Kidney capillary endothelial cell (primary cell): ENCODE measurements at regions not wholly inside any gene's neighbourhood (a gene's known extent, or its start where the extent isn't known, plus 50 kb on each side); places are given as distances from the start of the nearest gene placed in this dataset.
"Not testable (repeated sequence)": the region's sequence is repeated elsewhere in the genome, so short reads cannot be mapped to it uniquely, and the experiment has no call there.

Experiments used
- DNase-seq: peaks from one replicate; pipeline ENCODE4 v3.0.0-alpha.2; 2018; ENCODE audit warnings: low spot score

DNA sequence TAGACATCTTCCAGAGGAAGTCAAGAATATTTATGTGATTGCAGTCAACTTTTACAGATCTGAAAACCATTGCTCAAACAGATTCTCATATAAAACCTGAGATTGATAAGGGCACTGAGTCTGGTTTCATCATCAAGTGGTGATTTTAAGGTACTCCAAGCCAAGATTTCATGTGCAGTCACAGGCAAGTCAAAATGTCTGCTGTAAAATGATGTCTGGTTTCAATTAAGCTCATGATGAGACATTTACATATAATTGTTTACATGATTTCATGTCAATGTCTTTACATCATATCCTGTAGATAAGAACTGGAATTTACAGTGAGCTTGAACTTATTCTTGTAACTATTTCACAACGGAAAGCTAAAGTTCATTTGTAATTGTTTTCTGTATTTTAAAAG lies 1215.5 kb downstream of the ROBO2 start:
- DNase-seq = no peak

DNA sequence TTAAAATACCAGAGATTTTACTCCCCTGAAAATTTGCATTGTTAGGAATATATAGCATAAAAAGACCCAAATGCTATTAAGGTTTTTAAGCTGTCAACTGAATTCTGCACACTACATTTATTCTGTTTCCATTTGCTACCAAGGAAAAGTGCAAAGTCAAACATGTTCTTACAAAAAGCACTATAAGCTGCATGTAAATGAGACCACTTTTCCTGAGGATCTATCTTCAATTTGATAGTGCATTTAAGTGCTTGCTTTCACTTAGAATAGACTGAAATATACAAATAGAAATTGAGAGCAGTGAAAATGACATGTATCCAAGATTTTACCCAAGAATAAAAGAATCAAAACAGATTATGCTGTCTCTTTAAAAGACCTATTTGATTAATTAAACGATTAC lies 1216.2 kb downstream of the ROBO2 start:
- DNase-seq = no peak

DNA sequence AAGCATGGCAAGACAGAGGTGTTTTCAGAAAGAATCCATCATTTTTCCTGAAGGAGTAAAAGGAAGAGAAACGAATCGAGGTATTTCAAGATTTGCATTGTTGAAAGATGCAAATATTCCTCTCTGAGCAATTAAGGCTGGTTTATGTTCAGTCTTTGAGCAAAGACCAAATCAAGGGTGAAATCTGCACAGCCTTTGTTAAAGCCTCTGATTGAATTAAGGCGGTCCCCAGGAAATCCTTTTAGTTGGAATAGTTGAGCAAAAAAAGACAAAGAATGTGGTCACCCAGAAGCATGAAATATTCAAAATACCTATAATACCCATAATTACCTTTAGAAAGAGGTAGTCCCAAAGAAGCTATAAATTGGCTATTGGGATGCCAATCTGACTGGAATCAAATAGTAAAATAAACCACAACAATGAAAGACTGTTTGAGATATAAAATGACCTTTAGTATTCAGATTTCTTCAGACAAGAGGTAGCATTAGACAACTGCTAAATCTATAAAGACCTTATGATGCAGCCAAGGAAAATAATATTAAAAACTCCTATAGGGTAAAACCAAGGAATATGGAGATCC lies 1218.1 kb downstream of the ROBO2 start:
- no peak for DNase-seq

DNA sequence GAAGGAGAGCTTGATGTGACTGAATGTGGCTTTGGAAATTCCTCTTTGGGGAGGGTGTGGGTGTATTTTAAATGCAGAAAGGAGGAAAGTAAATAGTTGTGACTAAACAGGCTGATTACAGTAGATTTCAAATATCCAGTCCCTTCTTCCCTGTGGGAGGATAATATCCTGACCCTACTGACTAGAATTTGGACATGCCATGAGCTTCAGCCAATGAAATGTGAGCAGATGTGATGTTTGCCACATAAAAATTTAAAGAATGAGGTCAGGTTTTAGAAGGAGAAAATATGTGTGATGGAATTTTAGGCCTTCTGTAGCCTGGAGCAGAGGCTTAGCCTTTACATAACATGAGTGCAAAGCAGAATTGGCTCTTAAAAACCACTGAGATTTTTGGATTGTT lies 1218.9 kb downstream of the ROBO2 start:
- no peak for DNase-seq

DNA sequence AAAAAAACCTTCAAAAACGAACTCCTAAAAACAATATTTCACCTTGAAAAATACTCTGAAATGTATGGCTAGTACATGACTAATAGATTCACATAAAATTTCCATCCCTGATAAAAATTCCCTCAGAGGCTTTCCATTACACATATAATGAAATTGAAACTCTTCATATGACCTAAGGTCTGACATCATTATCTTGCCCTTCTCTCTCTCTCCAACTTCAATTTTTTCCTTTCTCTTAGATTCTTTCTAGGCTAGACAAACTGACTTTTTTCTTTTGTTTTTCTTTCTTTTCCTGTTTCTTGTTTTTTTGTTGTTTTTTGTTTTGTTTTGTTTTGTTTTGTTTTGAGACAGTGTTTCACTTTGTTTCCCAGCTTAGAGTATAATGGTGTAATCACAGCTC lies 1220.5 kb downstream of the ROBO2 start:
- no peak for DNase-seq

DNA sequence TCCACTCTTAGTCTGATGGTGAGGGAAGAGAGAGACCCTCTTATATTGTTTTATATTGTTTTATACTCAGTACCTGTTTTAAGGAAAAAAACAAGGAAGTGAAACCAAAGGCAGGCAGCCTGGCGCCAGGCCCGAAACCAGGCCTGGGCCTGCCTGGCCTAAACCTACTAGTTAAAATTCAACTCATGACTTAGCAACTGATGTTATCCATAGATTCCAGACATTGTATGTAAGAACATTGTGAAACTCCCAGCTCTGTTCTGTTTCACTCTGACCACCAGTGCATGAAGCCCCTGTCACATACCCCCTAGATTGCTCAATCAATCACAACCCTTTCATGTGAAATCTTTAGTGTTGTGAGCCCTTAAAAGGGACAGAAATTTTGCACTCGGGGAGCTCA lies 1226.7 kb downstream of the ROBO2 start:
- not testable (repeated sequence) for DNase-seq

DNA sequence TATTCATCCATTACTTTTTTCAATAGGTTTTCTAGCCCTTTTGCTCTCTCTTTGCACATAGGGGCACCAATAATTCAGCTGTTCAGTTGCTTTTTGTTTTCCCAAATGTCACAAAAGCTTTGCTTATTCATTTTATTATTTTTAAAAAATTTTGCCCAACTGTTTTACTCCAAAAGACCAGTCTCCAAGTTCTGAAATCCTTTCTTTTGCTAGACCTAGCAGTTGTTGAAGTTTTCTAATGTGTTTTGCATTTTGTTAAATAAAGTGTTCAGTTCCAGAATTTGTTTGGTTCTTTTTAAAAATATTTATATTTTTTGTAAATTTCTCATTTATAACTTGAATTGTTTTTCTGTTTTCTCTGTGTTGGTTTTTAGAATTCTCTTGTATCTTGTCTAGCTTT lies 1227.3 kb downstream of the ROBO2 start:
- DNase-seq = no peak

DNA sequence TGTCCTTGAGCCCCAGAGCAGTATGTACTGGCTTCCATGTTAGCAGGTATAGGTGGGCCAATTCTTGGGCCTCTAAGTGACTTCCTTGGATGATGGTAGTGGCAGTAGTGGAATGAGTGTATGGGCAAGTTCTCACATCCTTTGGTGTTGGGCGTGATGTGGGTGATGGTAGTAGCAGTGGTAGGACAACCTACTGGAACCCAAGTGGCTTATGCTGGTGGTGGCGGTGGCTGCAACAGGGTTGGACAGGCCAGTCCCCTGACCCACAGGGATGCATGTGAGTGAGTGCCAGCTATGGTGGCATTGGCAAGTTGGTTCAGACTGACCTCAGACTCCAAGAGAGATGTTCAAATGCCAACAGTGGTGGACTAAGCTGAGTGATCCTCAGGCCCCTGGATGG lies 1228.2 kb downstream of the ROBO2 start:
- no peak for DNase-seq

DNA sequence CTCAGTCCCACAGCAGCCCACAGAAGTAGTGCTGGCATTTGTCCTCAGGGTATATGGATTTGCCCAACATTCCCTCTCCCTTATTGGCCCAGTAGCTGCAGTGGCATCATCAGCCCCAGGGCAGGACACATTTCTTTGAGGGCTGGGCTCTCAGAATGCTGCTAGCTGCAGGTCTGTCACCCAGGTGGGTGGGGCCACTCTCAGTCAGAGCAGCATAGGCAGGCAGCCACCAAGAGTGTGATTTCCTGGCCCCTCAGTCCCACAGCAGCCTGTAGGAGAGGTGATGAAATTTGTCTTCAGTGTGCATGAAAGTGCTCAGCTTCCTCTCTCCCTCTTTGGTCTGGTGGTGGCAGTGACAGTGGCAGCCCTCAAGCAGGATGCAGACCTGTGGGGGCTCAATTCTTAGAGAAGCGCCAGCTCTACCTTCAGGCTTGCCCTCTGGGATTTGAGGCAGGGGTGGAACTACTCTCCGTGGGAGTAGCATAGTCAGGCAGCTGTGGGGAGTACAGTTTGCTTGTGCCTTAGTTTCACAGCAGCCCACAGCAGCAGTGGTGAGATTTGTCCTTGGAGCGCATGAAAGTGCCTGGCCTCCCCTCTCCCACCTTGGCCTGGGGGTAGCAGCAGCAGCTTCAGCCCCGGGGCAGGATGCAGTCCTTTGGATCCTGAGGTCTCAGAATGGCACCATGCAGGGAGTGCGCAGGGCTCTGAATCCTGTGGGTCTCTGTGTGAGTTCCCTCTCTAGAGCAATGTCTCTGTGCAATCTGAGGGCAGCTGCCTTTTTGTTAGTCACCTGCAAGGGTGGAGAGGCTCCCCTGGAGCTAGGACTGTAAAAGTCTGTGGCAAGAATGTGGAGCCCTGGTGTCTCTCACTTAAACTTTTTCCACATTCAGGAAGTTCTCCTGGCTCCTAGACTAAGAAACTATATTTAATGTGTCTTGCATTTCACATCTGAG lies 1229.1 kb downstream of the ROBO2 start:
- no peak for DNase-seq

DNA sequence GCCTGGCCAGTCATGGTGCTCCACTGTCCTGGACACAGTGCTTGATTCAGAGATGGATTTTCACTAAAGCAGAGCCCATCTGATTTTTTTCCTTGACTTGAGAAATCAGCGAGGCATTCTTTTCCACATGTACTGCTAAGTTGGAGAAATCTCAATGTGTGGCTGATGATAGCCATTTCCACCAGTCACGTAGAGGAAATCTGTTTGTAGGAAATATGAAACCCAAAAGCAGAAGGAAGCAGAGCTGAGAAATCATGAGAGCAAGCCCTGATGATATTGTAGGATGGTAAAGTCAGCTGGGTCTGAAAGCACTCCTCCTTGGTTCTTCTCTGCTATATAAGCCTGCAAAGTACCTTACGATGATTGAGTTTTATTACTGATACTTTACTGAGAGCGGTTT lies 1233.4 kb downstream of the ROBO2 start:
- DNase-seq = no peak

DNA sequence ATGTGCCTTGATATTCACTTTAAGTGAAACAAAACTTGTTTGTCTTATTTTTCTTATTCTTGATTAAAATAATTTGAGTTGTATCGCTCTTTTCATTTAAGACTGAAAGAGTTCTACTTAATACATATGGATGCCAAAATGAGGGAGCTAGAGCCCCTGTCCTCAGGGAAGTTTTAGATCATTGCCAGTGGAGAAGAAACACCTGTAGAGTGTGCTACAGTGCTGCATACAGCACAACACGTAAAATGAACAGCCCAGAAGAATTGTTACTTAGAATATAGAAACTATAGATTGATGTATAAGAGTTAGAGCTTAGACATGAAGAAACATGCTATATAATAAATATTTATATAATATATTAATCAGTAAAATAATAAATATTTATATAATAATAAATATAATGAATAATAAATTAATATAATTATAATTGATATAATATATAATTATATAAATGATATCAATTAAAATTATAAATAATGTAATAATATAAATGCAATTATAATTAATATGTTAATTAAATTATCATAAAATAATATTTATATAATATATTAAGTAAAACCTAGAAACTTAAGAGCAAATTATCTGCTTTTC lies 1234.7 kb downstream of the ROBO2 start:
- DNase-seq = no peak

DNA sequence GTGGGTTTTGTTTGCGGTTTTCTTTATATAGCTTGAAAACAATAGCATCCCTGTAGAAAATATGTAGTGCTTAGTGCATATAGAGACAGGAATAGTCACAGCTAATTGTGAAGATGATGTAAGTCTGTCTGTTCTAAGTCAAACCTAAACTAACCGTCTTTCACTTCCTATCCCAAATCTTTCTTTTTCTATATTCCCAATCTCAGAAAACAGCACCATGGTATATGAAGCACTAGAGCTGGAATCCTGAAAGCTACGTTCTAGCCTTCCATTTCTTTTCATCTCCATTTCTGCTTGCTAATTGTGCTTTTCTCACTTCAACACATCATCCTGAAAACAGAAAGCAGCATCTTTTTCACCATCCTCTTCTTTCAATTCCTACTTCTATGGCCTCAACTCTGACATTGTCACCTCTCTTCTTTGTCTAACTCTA lies 1235.5 kb downstream of the ROBO2 start:
- DNase-seq = no peak

DNA sequence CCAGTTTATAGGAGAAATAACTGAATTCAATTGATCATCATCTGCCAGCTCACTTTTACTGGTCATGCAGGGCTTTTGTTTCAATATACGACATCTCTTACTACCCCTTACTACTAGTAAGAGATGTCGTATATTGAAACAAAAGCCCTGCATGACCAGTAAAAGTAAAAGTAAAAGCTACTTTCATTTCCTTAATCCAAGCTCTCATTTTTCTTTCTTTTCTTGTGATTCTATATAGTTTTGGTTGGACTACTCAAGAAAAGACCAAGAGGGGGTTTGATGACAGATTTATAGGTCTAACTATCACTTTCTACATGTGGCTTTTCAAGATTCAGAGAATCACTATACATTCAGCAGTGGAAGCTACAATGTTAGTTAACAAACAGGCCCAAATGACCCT lies 1237.3 kb downstream of the ROBO2 start:
- no peak for DNase-seq

DNA sequence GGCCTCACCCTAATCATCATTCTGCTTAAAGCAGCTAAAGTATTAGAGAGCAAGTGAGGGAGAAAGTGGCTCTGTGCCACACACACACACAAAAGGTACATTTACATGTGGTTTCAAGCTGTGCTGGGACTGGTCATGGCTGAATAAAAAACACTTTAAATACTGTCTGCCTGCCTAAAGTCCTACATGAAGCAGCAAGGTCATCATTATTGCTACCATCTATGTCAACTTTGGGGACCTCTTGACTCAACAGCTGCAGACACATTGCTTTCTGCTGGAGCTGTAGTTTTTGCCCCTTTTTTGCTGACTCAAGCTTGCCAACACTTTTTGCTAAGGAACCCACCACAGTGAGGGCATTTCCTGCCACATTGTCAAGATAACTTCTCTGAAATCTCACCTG lies 1237.9 kb downstream of the ROBO2 start:
- DNase-seq = no peak

DNA sequence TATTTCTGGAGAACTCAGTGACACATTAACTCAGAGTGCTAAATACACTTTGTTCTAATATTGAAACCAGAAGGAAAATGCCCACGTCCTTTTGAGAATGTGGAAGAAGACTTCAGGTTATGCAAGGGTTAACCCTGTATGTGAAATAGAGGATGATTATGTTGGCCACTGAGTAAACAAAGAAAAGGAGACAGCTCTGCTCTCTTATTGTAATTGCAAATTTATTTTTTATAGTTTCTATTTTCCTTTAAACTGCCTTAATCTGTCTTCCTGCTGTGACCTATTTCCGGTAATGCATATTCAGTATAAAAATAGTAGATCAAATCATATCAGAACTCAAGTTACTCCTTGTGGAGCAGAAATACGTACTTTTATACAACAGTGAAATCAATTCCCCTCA lies 1239.2 kb downstream of the ROBO2 start:
- DNase-seq = no peak

DNA sequence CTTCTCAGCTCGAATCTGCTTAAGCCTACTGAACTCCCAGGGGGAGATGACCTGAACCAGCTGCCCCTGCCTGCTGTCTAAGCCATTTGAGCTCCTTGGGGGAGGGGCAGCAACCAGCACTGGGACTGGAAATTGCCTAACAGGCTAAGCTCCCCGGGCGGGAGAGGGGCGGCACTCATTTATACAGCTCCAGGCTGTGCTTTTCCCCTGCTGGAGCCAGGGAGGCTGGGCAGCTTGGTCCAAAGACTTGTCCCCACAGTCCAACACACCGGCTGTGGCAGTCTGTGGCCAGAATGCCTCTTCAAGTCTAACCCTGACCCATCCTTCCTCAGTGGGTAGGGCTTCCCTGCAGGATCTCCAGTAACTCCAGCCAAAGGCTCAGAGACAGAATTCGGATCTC lies 1241.5 kb downstream of the ROBO2 start:
- DNase-seq = no peak

DNA sequence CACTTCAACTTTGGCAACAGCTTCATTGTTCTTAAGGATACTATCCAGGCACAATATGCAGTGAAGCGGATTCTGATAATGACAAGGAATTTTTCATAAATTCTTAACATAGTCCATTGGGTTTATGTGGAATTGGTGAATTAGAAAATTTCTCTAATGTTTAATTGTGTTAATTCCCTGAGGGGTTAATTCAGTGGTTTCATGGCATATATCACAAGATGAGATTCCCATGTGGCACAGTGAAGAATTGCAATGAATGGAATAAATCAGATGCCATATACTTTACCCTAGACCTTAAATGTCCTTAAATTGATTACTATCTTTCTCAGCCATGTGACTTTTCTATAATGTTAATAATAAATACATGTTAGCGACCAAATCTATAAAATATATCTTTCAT lies 1244.1 kb downstream of the ROBO2 start:
- DNase-seq = no peak

DNA sequence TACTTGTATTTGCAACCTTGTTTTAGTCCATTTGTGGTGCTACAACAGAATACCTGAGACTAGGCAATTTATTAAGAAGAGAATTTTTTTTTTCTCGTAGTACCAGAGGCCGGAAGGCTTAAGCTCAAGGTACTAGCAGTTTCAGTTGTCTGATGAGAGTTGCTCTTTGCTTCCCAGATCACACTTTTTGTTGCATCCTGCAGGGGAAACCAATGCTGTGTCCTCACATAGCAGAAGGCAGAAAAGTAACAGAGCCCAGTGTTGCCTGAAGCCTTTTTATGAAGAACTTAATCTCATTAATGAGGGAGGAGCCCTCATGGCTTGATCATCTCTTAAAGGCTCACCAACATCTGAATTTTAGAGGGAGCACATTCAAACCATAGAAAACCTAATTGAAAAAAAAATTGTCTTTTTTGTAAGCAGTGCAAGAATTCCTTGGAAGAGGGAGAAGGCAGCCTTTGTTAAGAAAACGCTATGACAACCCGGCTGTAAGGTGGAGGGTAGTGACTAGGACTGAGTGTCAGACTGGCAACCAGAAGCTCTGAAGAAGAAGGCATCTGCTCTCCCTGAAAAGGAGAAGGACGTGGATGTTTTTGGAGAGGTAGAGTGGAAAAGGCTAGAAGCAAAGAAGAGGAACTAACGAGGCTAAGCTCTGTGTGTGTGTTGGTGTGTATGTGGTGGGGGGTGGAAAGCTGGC lies 1245.3 kb downstream of the ROBO2 start:
- no peak for DNase-seq

DNA sequence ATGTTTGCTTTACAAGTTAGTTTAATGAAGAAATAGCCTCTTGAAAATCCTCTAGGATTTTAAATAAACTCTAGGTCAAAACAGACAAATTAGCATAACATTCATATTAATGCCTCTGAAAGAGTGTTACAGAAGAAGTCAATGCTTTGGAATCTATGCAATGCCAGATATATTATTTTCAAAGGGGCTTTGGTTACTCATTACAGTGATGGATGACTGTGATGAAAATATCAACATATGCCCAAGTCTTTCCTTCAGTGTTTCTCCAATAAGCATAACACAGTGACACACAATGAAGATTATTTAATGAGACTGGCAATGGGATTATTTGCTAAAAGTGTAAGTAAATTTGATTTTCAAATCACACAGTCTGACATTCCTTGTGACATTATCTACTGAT lies 1247.2 kb downstream of the ROBO2 start:
- no peak for DNase-seq

DNA sequence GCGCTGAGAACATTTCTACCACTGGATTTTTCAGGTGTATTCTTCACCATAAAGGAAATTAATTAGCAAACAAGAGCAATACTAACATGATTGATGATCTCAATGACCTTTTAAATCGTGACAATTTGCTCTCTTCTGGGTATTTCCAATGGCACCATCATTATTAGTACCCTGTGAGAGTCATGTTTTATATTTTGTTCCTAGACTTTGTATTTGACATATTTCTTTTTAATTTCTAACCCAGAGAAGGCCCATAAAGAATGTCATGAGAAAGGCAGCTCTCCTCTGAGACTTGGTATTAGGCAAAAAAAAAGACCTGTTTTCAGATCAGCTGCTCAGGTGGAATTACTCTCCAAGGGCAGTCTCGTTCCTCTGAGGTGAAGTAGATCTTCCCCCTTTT lies 1253.4 kb downstream of the ROBO2 start:
- no peak for DNase-seq

DNA sequence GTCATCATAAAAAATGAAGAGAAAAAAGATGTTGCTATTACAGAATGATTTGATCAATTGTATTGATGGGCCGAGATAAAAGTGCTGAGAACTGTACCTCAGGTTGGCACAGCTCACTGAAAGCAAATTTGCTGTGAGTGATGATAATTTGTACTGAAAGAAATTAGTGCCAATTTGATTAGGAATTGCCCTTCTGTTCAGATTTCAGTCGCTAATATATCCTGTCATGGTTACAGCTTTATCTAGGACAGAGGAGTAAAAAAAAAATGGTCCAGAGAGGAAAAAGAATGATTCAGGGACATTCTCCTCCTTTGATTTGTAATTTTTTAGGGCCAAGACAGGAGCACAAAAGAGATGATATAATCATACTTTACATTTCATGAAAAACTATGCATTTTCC lies 1264.2 kb downstream of the ROBO2 start:
- DNase-seq = no peak

DNA sequence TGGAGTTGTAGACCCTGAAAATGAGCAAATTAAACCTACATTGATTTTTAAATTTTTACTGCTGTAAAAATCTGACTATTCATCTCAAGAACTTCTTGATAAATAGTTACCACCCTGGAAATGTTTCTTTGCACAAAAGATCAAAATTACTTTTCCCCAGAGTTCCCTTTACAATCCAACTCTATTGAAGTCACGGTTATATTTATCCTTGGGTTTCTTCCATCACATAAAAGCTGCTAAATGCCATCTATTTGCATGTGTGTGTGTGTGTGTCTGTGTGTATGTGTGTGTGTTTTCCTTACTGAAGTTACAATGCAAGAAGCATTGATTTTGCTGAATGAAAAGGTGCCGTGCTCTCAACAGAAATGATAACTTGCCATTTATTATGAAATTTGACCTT lies 1273.0 kb downstream of the ROBO2 start:
- no peak for DNase-seq

DNA sequence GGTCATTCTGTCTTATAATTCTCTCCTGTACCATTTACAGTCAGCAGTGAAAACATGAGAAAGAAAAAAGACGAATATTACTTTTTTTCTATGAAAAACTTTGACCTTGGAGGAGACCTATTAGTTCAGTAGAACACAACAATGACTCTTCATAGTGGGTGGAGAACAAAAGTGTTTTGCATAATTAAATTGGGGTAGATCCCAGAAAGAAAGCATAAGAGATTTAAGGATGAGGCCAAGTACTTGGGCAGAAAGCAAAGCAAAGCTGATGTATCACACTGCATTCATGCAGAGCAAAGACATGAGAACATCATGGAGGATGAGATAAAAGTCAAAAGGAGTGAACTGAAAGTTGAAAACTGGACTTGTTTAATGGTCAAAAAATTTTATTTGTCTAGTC lies 1273.4 kb downstream of the ROBO2 start:
- DNase-seq = no peak
